A549 (cell line): ENCODE measurements at regions not wholly inside any gene's neighbourhood (a gene's known extent, or its start where the extent isn't known, plus 50 kb on each side); places are given as distances from the start of the nearest gene placed in this dataset.

ENCODE experiments used
- BCL3 ChIP-seq: fragments of >200 bp; sonication (Bioruptor Twin); formaldehyde crosslinking; IDR thresholded peaks from 3 replicates; pipeline ENCODE4 v1.6.1; 2016
- CTCF ChIP-seq: fragments of >200 bp; sonication (Bioruptor Twin); formaldehyde crosslinking; IDR thresholded peaks from 3 replicates; pipeline ENCODE4 v1.5.1; 2016
- E2F6 ChIP-seq: IDR thresholded peaks from 2 replicates; pipeline ENCODE4 v1.6.1; 2012; ENCODE audit warnings: low read depth, borderline replicate concordance

- TF ChIP-seq CTCF: no peak
- no peak for TF ChIP-seq E2F6
- no peak for TF ChIP-seq BCL3
Observed at GRCh38 chr3:23669541-23670255, 136.1 kb upstream of the UBE2E1 start.
